ENCODE measurements at regions not wholly inside any gene's neighbourhood (a gene's known extent, or its start where the extent isn't known, plus 50 kb on each side); places are given as distances from the start of the nearest gene placed in this dataset.

DNA sequence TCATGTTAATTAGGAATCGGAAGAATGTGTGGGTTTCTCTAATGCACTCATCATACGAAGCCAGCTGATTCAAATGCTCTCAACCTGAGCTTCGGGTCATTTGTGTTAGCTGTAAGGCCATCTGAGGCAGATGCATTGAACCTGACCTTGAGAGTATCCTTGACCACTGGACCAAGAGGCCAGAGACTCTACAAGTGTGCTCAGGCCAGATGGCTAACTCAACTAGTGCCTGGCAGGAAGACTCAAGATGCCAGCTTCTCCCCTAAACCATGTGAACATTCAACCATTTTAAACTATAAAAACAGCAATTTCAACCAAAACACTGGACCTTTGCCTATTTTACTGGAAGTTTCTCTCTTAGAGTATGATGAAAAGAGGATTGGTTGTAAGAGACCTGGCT, 168.6 kb upstream of the CDH4 start:
- TF ChIP-seq CTCF (IDR thresholded peaks at IDR 0.05), result no peak
- H3K9me3 Mint-ChIP-seq, result no peaks in the 10 kb centered on the region
- ATAC-seq (no peak), DNase-seq (no peak)
- intact Hi-C loops (cut with micrococcal nuclease), result no loop called here
- no peaks in the 10 kb centered on the region for H3K4me1 Mint-ChIP-seq (ENCODE audit: low read depth)
- no peaks in the 10 kb centered on the region for H3K36me3 Mint-ChIP-seq (ENCODE audit: low read depth)
- ChIA-PET POLR2A (no interaction called here), CTCF (no interaction called here)
- no peak overlapping the region for H3K27ac Mint-ChIP-seq
- H3K4me3 Mint-ChIP-seq, result no peak overlapping the region
- no peaks in the 10 kb centered on the region for H3K27me3 Mint-ChIP-seq

DNA sequence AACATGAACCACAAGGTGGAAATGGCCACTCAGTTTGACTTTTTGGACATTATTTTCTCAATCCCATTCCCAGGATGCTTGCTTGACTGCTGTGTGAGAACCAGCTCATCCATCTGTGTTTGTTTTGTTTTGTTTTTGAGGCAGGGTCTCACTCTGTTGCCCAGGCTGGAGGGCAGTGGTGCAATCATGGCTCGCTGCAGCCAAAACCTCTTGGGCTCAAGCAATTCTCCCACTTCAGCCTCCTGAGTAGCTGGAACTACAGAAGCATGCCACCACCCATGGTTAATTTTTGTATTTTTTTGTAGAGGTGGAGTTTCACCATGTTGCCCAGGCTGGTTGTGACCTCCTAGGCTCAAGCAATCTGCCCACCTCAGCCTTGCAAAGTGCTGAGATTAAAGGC, 166.0 kb upstream of the CDH4 start:
- ChIA-PET POLR2A (no interaction called here), CTCF (no interaction called here)
- intact Hi-C loops (cut with micrococcal nuclease), result no loop called here

GRCh38 chr20:61090541-61090940, 161.5 kb upstream of the CDH4 start:
- Mint-ChIP-seq H3K9me3 (peaks cover 13% of the 10 kb centered on the region), H3K4me1 (ENCODE audit: low read depth) (no peaks in the 10 kb centered on the region), H3K27me3 (peaks cover 2% of the 10 kb centered on the region), H3K36me3 (ENCODE audit: low read depth) (no peaks in the 10 kb centered on the region), H3K27ac (no peak overlapping the region), H3K4me3 (no peak overlapping the region)
- ATAC-seq (no peak), DNase-seq (no peak)
- POLR2A ChIA-PET, result no interaction called here
- intact Hi-C loops (cut with micrococcal nuclease), result no loop called here
- CTCF ChIA-PET, result no interaction called here
- TF ChIP-seq CTCF (IDR thresholded peaks at IDR 0.05), result no peak

More for the DNA sequence above, 166.0 kb upstream of the CDH4 start:
- H3K4me3 Mint-ChIP-seq, result no peak overlapping the region
- no peaks in the 10 kb centered on the region for H3K27me3 Mint-ChIP-seq
- TF ChIP-seq CTCF (IDR thresholded peaks at IDR 0.05), result no peak
- no peaks in the 10 kb centered on the region for H3K4me1 Mint-ChIP-seq (ENCODE audit: low read depth)
- ATAC-seq, result no peak
- H3K36me3 Mint-ChIP-seq (ENCODE audit: low read depth), result no peaks in the 10 kb centered on the region
- no peak for DNase-seq
- H3K27ac Mint-ChIP-seq, result no peak overlapping the region
- no peaks in the 10 kb centered on the region for H3K9me3 Mint-ChIP-seq

DNA sequence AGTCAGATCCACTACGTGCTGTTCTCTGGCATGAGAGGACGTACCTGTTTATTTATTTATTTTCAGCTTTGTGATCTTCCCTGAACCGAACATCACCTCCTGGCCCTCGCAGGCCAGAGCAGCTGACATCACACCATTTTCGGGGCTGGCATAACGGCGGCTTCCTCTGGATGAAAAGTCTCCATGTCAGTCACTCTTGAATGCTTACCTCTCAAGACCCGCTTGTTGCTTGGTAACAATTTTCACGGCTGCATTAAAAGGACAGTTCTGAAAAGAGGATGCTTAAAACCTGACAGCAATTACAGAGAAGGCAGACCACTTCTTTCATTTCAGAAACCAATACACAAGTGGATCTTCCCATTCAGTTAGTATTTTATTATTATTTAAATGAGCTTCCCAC, 159.8 kb upstream of the CDH4 start:
- H3K9me3 Mint-ChIP-seq, result peaks cover 20% of the 10 kb centered on the region
- H3K36me3 Mint-ChIP-seq (ENCODE audit: low read depth), result no peaks in the 10 kb centered on the region
- ATAC-seq (no peak), DNase-seq (no peak)
- ChIA-PET CTCF (no interaction called here), POLR2A (no interaction called here)
- TF ChIP-seq CTCF (IDR thresholded peaks at IDR 0.05), result no peak
- no peaks in the 10 kb centered on the region for H3K4me1 Mint-ChIP-seq (ENCODE audit: low read depth)
- intact Hi-C loops (cut with micrococcal nuclease), result no loop called here
- H3K27me3 Mint-ChIP-seq, result peaks cover 2% of the 10 kb centered on the region
- no peak overlapping the region for H3K4me3 Mint-ChIP-seq
- H3K27ac Mint-ChIP-seq, result no peak overlapping the region

DNA sequence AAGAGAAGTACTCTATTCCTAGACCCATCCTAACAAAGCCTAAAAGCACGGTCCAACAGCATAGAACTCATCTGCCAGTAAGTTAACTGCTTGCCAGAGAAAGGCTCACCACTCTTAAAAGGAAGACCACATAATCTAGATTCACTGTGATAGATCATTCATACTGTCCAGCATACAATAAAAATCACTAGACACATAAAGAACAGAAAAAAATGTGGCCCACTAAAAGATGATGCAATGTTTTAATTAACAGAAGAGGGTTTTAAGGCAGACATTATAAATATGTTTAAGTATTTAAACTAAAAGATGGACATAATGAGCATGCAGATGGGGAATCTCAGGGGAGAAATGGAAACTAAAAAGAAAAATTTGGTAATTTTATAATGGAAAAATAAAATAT, 157.5 kb upstream of the CDH4 start:
- intact Hi-C loops (cut with micrococcal nuclease), result no loop called here
- Mint-ChIP-seq H3K4me1 (ENCODE audit: low read depth) (no peaks in the 10 kb centered on the region), H3K27me3 (peaks cover 2% of the 10 kb centered on the region), H3K27ac (no peak overlapping the region), H3K36me3 (ENCODE audit: low read depth) (no peaks in the 10 kb centered on the region), H3K4me3 (no peak overlapping the region), H3K9me3 (peaks cover 20% of the 10 kb centered on the region)
- ChIA-PET CTCF (no interaction called here), POLR2A (no interaction called here)
- no peak for DNase-seq
- no peak for ATAC-seq
- TF ChIP-seq CTCF (IDR thresholded peaks at IDR 0.05), result no peak

All from activated CD8-positive, alpha-beta T cell treated with anti-CD3 and anti-CD28 coated beads for 36 hours (primary cell).